Mucosa of rectum (tissue), 2 donors: ENCODE measurements at regions not wholly inside any gene's neighbourhood (a gene's known extent, or its start where the extent isn't known, plus 50 kb on each side); places are given as distances from the start of the nearest gene placed in this dataset.

ENCODE experiments used
- H3K27ac ChIP-seq, 2 donors: one replicate each; pipeline ENCODE4 v1.7.0; 2013; ENCODE audit warnings: inconsistent platforms in 2 of 2, low read depth in 2 of 2, low read length in 2 of 2
- H3K27me3 ChIP-seq, 2 donors: one replicate each; pipeline ENCODE4 v1.7.0; 2013; ENCODE audit warnings: low read length in 2 of 2; ENCODE audit not compliant: control insufficient read depth in 2 of 2, insufficient read depth in 2 of 2
- H3K36me3 ChIP-seq, 2 donors: one replicate each; pipeline ENCODE4 v1.7.0; 2013; ENCODE audit warnings: low read length in 2 of 2; ENCODE audit not compliant: control insufficient read depth in 2 of 2, insufficient read depth in 2 of 2
- H3K4me1 ChIP-seq, 2 donors: one replicate each; pipeline ENCODE4 v1.7.0; 2013; ENCODE audit warnings: low read length in 2 of 2, mild to moderate bottlenecking in 1 of 2; ENCODE audit not compliant: control insufficient read depth in 2 of 2, insufficient read depth in 2 of 2
- H3K4me3 ChIP-seq, 2 donors: one replicate each; pipeline ENCODE4 v1.7.0; 2013; ENCODE audit warnings: low read length in 2 of 2
- H3K9ac ChIP-seq, 2 donors: one replicate each; pipeline ENCODE4 v1.7.0; 2013; ENCODE audit warnings: low read length in 2 of 2, low read depth in 1 of 2, mild to moderate bottlenecking in 1 of 2
- H3K9me3 ChIP-seq, 2 donors: one replicate each; pipeline ENCODE4 v1.7.0; 2013; ENCODE audit warnings: low read length in 2 of 2; ENCODE audit not compliant: control insufficient read depth in 2 of 2
- donor health status: healthy.
- donor health status: Normal muscosa, but diverticular disease.

DNA sequence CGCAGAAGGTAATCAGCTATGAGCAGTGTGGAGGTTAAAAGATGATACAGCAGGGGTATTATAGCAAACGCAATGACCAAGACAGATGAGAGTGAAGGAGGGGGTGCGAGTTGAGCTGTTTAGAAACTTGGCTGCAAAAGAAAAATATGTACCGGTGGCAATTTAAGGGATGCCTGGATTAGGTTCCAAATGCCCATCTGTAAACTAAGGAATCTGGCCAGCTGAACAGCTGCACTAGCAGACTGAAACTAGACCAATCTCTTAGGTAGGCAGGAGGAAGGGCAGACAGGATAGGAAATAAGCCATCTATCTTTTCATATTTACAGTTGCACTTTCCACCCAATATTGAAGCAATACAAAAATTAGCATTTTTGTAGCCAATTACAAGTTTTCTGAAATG lies 407.6 kb downstream of the HTR1B start:
- Histone ChIP-seq H3K9ac (no peak overlapping the region), H3K27ac (no peak overlapping the region), H3K36me3 (no peaks in the 10 kb centered on the region), H3K4me1 (no peaks in the 10 kb centered on the region), H3K4me3 (no peak overlapping the region), H3K27me3 (no peaks in the 10 kb centered on the region), H3K9me3 (no peaks in the 10 kb centered on the region)

DNA sequence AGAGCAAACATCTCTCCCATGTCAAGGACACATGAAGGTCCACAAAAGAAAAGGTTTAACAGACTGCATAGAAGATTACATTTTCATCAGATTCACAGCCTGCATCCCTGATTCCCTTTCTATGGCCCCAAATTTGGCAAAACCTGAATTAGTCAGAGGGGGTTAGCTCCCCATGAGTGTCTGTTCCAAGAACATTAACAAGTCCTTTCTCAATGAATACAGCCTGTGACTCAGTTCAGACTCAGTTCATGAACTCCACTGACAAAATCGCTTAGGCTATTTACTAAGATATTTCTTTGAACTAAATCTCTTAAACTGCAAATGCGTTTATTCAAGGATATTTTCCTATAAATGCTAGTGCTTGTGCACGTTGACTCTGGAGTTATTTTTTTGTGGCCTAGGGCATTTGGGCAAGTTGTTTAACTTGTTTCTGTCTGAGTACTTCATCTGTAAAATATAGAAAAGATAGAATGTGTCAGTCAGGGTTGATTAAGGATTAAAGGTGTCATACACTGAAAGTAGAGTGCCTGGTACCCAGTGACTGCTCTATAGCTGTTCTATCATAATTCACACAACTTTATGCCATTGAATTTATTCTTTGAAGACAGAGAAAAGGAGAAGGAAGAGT lies 422.6 kb downstream of the HTR1B start:
- Histone ChIP-seq H3K9me3 (peaks cover 2 to 5% of the 10 kb centered on the region in 2 donors), H3K27ac (no peak overlapping the region), H3K4me3 (no peak overlapping the region), H3K27me3 (no peaks in the 10 kb centered on the region), H3K36me3 (no peaks in the 10 kb centered on the region), H3K4me1 (no peaks in the 10 kb centered on the region), H3K9ac (no peak overlapping the region)

GRCh38 chr6:77038807-77039206 lies 424.5 kb downstream of the HTR1B start:
- H3K36me3 ChIP-seq, result no peaks in the 10 kb centered on the region
- no peak overlapping the region for H3K9ac ChIP-seq
- no peaks in the 10 kb centered on the region for H3K27me3 ChIP-seq
- peaks cover 2 to 5% of the 10 kb centered on the region in 2 donors for H3K9me3 ChIP-seq
- H3K4me3 ChIP-seq, result no peak overlapping the region
- no peak overlapping the region for H3K27ac ChIP-seq
- no peaks in the 10 kb centered on the region for H3K4me1 ChIP-seq

DNA sequence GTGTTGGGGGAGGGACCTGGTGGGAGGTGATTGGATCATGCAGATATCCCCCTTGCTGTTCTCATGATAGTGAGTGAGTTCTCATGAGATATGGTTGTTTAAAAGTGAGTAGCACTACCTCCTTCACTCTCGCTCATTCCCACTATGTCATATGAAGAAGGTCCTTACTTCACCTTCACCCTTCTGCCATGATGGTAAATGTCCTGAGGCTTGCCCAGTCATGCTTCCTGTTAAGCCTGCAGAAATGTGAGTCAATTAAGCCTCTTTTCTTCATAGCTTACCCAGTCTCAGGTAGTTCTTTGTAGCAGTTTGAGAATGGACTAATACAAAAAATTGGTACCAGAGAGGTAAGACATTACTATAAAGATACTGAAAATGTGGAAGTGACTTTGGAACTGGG lies 425.9 kb downstream of the HTR1B start:
- no peak overlapping the region for H3K9ac ChIP-seq
- H3K27ac ChIP-seq, result no peak overlapping the region
- H3K4me1 ChIP-seq, result no peaks in the 10 kb centered on the region
- no peaks in the 10 kb centered on the region for H3K27me3 ChIP-seq
- no peaks in the 10 kb centered on the region for H3K36me3 ChIP-seq
- H3K4me3 ChIP-seq, result no peak overlapping the region
- H3K9me3 ChIP-seq, result peaks cover 2 to 5% of the 10 kb centered on the region in 2 donors

- no peaks in the 10 kb centered on the region for H3K4me1 ChIP-seq
- H3K4me3 ChIP-seq, result no peak overlapping the region
- no peaks in the 10 kb centered on the region for H3K36me3 ChIP-seq
- H3K27me3 ChIP-seq, result no peaks in the 10 kb centered on the region
- H3K27ac ChIP-seq, result no peak overlapping the region
- no peak overlapping the region for H3K9ac ChIP-seq
- H3K9me3 ChIP-seq, result peaks cover under 1 to 5% of the 10 kb centered on the region in 2 donors
These were observed 426.9 kb downstream of the HTR1B start for GRCh38 chr6:77036400-77036799.

DNA sequence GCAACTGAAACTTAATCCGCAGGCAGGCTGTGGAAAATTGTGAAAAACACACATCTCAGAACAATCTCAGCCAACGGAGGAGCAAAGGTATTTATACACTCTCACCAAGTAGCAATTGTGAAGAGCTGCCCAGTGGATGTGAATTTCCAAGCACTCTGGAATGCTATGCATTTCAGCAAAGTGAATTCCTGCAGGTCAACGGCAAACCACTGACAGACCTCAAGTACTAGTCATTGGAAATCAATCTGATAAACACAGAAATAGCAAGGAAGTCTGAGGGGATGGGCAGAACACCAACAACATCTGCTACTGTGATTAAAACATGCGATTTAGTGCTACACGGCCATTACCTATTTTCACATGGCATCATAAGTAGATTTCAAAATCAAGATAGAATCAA lies 429.1 kb downstream of the HTR1B start:
- Histone ChIP-seq H3K4me3 (no peak overlapping the region), H3K4me1 (no peaks in the 10 kb centered on the region), H3K36me3 (no peaks in the 10 kb centered on the region), H3K9me3 (peaks cover 0 to 5% of the 10 kb centered on the region in 2 donors), H3K9ac (no peak overlapping the region), H3K27ac (no peak overlapping the region), H3K27me3 (no peaks in the 10 kb centered on the region)

DNA sequence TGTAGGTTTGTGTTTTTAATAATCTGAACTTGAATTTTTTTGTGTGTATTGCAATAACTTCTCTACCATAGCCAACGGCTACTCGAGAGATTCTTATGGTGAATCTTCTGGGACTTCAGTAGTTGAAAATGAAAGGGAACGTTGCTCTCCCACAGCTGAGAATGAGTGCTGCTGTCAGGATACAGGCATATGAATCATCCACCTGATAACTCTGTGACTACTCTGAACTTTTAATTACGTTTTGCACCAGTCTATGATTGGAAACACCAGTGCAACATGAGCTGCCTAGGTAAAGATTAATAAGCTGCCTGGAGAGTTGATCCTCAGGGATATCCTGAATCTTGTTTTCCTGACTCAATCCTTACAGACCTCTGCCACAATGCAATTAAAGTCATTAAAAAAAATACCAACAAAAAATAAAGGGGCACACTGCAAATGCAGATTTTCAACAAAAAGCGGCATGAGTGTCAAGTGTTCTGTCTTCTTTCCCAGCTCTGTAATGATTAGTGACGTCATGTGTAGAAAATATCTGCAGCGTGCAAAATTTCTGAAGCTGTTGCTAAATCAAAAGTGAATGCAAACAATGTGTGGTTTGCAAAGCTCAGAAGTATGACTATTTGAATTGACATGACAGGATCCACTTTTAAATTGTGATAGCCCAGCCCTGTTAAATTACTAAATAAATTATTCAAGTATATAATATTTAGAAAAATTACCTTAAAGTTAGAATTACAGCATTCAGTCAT lies 432.2 kb downstream of the HTR1B start:
- H3K27ac ChIP-seq, result no peak overlapping the region
- H3K36me3 ChIP-seq, result no peaks in the 10 kb centered on the region
- no peak overlapping the region for H3K9ac ChIP-seq
- H3K4me3 ChIP-seq, result no peak overlapping the region
- H3K27me3 ChIP-seq, result no peaks in the 10 kb centered on the region
- H3K9me3 ChIP-seq, result no peaks in the 10 kb centered on the region
- H3K4me1 ChIP-seq, result no peaks in the 10 kb centered on the region

DNA sequence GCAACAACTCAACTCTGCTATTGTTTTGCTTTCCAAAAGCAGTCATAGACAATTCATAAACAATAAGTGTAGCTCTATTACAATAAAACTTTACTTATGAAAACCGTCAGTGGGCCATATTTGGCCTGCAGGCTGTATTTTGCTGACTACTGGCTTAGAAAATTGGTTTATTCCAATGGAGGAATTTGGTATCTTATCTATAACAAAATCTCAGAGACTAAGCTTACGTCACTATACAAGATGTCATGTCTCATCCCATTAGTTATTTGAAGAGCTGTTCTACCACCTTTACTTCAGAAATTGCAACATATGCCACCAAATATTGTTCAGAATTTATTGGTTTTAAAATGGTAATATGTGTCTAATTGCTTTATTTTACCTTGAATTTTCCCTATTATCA lies 436.9 kb downstream of the HTR1B start:
- Histone ChIP-seq H3K4me3 (no peak overlapping the region), H3K27me3 (no peaks in the 10 kb centered on the region), H3K9me3 (no peaks in the 10 kb centered on the region)

DNA sequence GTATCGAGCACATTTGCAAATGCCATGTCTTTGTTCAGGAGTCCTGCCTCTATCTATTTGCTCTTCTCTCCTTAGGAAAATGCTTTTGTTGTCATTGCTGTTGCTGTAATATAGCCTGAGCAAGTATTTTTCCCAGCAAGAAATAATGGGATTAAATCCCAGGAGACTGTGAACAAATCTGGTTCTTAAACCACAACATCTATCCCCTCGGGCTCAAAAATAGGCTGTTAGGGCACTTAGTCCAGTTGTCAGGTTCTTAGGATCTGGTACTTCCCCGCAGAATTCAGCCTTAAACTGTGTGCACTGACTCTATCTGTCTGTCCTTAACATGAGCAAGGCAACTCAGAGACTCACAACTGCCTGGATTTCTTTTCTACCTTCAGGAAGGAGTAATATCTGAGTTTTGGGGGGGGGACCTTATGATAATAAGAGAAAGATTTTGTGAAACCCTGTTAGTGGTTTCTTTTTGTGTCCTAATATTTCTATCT lies 437.5 kb downstream of the HTR1B start:
- Histone ChIP-seq H3K36me3 (no peaks in the 10 kb centered on the region), H3K9ac (no peak overlapping the region), H3K27me3 (no peaks in the 10 kb centered on the region), H3K4me1 (no peaks in the 10 kb centered on the region), H3K4me3 (no peak overlapping the region), H3K9me3 (no peaks in the 10 kb centered on the region), H3K27ac (no peak overlapping the region)

More for the DNA sequence above, 436.9 kb downstream of the HTR1B start:
- no peaks in the 10 kb centered on the region for H3K4me1 ChIP-seq
- H3K36me3 ChIP-seq, result no peaks in the 10 kb centered on the region
- H3K27ac ChIP-seq, result no peak overlapping the region
- no peak overlapping the region for H3K9ac ChIP-seq

DNA sequence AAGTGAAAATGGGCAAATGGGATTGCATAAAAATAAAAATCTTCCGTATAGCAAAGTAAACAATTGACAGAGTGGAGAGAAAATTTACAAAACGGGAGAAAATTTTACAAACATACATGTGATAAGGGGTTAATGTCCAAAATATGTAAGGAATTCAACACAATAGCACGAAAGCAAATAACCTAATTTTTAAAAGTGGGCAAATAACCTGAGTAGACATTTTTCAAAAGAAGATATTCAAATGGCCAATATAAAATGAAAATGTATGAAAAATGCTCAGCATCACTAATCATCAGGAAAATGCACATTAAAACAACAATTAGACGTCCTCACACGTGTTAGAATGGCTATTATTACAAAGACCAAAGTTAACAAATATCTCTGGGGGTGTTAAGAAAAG lies 441.5 kb downstream of the HTR1B start:
- no peaks in the 10 kb centered on the region for H3K36me3 ChIP-seq
- no peaks in the 10 kb centered on the region for H3K27me3 ChIP-seq
- no peaks in the 10 kb centered on the region for H3K9me3 ChIP-seq
- H3K27ac ChIP-seq, result no peak overlapping the region
- no peak overlapping the region for H3K4me3 ChIP-seq
- H3K9ac ChIP-seq, result no peak overlapping the region
- H3K4me1 ChIP-seq, result no peaks in the 10 kb centered on the region
